Bronchial epithelial cell (primary cell): ENCODE measurements at regions not wholly inside any gene's neighbourhood (a gene's known extent, or its start where the extent isn't known, plus 50 kb on each side); places are given as distances from the start of the nearest gene placed in this dataset.

ENCODE experiments used
- DNase-seq: peaks from one replicate; pipeline ENCODE4 v3.0.0-alpha.2; 2010; ENCODE audit warnings: low read depth
- FAIRE-seq: peaks from 2 replicates; lab custom pipeline; 2011; peaks lifted over from hg19 to GRCh38; lab: Jason Lieb, UNC
- H3K27me3 ChIP-seq: 2 replicates; pipeline ENCODE4 v1.5.1; 2011; ENCODE audit warnings: low read length; ENCODE audit not compliant: control insufficient read depth, insufficient read depth
- H3K36me3 ChIP-seq: 2 replicates; pipeline ENCODE4 v1.5.1; 2011; ENCODE audit warnings: low read length; ENCODE audit not compliant: control insufficient read depth, insufficient read depth
- H3K4me3 ChIP-seq: 2 replicates; pipeline ENCODE4 v1.5.1; 2011; ENCODE audit warnings: mild to moderate bottlenecking, low read depth, low read length, control low read depth
- CTCF ChIP-seq: IDR thresholded peaks from 2 replicates; pipeline ENCODE4 v1.5.1; 2011; ENCODE audit warnings: mild to moderate bottlenecking, moderate library complexity, low read length, control low read depth, inconsistent platforms; ENCODE audit not compliant: insufficient read depth, severe bottlenecking

DNA sequence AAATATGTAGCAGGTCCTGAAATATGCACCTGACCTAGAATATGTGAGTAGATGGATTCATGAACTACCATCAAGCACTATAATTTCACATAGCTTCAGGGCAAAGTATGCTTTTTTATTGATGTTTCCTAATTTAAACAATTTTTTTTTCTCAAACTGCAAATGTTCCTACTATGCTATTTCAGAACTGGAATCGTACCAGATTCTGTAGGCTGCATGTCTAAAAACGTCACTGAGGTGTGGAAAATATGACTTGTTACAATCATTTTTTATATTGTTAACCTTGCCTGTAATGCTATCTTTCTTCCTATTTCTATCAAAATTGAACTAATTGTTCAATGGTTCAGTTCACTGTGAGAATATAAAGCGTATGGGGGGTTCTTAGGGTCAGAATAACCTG lies 78.0 kb upstream of the RERGL start:
- no peak for FAIRE-seq
- TF ChIP-seq CTCF: no peak
- no peaks in the 10 kb centered on the region for H3K27me3 ChIP-seq
- no peak for DNase-seq
- H3K4me3 ChIP-seq: no peak overlapping the region
- no peaks in the 10 kb centered on the region for H3K36me3 ChIP-seq

DNA sequence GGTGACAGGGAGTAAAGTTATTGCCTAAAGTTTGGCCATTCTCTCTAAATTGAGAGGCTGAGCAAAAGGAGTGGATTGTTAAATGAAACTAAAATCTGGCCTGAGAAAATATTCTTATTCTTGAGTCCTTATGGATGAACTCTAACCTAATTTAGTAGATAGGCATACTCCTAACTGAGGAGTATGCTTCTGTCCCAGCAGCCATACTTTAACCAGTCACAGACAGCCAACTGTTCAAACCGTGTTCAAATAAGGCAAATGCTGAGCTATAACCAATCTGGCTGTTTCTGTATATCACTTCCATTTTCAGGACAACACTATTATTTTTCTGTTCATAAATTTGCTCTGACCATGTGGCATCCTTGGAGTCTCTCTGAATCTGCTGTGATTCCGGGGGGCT lies 75.9 kb upstream of the RERGL start:
- FAIRE-seq (no peak), DNase-seq (no peak)
- H3K4me3 ChIP-seq: no peak overlapping the region

GRCh38 chr12:18165422-18165871 lies 75.5 kb upstream of the RERGL start:
- TF ChIP-seq CTCF: no peak
- no peak overlapping the region for H3K4me3 ChIP-seq
- FAIRE-seq: peak; percentile 58
- no peaks in the 10 kb centered on the region for H3K27me3 ChIP-seq
- peak; percentile 66 for DNase-seq
- H3K36me3 ChIP-seq: no peaks in the 10 kb centered on the region

More for the DNA sequence above, 75.9 kb upstream of the RERGL start:
- Histone ChIP-seq H3K36me3 (no peaks in the 10 kb centered on the region), H3K27me3 (no peaks in the 10 kb centered on the region)
- no peak for TF ChIP-seq CTCF

DNA sequence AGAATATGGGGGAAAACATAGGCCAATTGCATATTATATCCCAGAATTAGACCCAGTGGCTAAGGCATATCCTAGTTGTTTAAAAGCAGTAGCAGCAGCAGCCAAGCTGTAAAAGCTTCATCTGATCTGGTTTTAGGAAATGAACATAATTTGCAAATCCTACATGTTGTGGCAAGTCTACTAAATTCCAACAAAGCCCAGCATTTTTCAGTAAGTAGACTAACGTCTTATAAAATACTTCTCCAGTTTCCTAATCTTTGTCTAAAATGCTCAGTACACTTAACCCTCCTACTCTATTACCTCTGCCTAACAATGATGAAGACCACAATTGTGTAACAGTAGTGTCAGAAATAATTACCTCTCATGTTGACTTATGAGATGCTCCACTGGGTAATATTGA lies 70.9 kb upstream of the RERGL start:
- no peak overlapping the region for H3K4me3 ChIP-seq
- peak; percentile 28 for FAIRE-seq
- peak; percentile 55 for DNase-seq

GRCh38 chr12:18158774-18159557 lies 69.0 kb upstream of the RERGL start:
- FAIRE-seq: no peak
- Histone ChIP-seq H3K36me3 (no peaks in the 10 kb centered on the region), H3K4me3 (no peak overlapping the region), H3K27me3 (no peaks in the 10 kb centered on the region)
- DNase-seq: peak; percentile 33
- TF ChIP-seq CTCF: peak; percentile 66

More for the DNA sequence above, 70.9 kb upstream of the RERGL start:
- no peaks in the 10 kb centered on the region for H3K36me3 ChIP-seq
- no peak for TF ChIP-seq CTCF
- H3K27me3 ChIP-seq: no peaks in the 10 kb centered on the region
